Activated CD4-positive, alpha-beta memory T cell treated with anti-CD3 and anti-CD28 coated beads, Interleukin-2, amount 10 ng/mL, durations not matched to agents 7 days and 5 days (primary cell): ENCODE measurements at regions not wholly inside any gene's neighbourhood (a gene's known extent, or its start where the extent isn't known, plus 50 kb on each side); places are given as distances from the start of the nearest gene placed in this dataset.

Source experiments
- CTCF ChIA-PET: fragments of 350-600 bp; sonication (Branson Sonifier 250); formaldehyde crosslinking; loops from one replicate; lab custom pipeline; 2021; ENCODE audit warnings: antibody characterized with exemption, inconsistent platforms; lab: Charles Lee
- POLR2A ChIA-PET: fragments of 350-600 bp; sonication (Branson Sonifier 250); formaldehyde crosslinking; loops from one replicate; lab custom pipeline; 2021; ENCODE audit warnings: antibody characterized with exemption; lab: Charles Lee
- DNase-seq: peaks from one replicate; pipeline ENCODE4 v3.0.0-alpha.2; 2020
- H3K27ac Mint-ChIP-seq: one replicate; pipeline ENCODE4 v1.8.0; 2021; ENCODE audit warnings: mild to moderate bottlenecking, mixed read lengths
- H3K27me3 Mint-ChIP-seq: one replicate; pipeline ENCODE4 v1.8.0; 2021; ENCODE audit warnings: mixed read lengths
- H3K36me3 Mint-ChIP-seq: one replicate; pipeline ENCODE4 v1.8.0; 2021; ENCODE audit warnings: low read depth, mixed read lengths
- H3K4me1 Mint-ChIP-seq: one replicate; pipeline ENCODE4 v1.8.0; 2021; ENCODE audit warnings: mixed read lengths
- H3K4me3 Mint-ChIP-seq: one replicate; pipeline ENCODE4 v1.8.0; 2021; ENCODE audit warnings: mild to moderate bottlenecking, mixed read lengths
- H3K9me3 Mint-ChIP-seq: one replicate; pipeline ENCODE4 v1.8.0; 2021; ENCODE audit warnings: mixed read lengths

DNA sequence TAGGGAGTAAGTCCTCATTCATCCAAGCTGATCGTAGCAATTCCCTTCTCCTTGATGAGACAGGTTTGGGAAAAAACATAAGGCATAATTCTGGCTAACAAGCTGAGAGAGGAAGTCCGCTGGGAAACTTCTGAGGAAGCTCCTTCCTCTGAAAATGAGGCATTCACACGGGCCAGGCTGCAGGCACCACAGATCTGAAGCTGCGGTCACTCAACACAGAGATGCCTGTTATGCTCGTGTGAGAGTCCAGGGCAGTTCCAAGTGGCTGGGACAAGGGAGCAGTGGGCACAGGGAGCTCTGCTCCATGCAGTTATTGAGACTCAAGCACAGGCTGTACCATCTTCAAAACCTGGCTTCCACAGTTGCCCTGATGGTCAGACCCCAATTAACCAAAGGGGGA is 200.9 kb upstream of the ID2 start:
- Mint-ChIP-seq H3K27ac (peak overlapping the region; percentile 73), H3K4me1 (peaks cover 92% of the 10 kb centered on the region), H3K36me3 (peaks cover 19% of the 10 kb centered on the region), H3K4me3 (no peak overlapping the region), H3K9me3 (no peaks in the 10 kb centered on the region), H3K27me3 (no peaks in the 10 kb centered on the region)
- ChIA-PET POLR2A (interaction anchor here (0.9 to 4.3 kb wide), 13 partner anchors 9 to 756 kb away, joined by 3 to 31 read pairs (median 5); partner anchors contain the start of gene ID2), CTCF (interaction anchor here (2.0 to 2.3 kb wide), 2 partner anchors 9 to 63 kb away, joined by 13 to 19 read pairs; no protein-coding TSS in a partner anchor)
- DNase-seq: no peak

DNA sequence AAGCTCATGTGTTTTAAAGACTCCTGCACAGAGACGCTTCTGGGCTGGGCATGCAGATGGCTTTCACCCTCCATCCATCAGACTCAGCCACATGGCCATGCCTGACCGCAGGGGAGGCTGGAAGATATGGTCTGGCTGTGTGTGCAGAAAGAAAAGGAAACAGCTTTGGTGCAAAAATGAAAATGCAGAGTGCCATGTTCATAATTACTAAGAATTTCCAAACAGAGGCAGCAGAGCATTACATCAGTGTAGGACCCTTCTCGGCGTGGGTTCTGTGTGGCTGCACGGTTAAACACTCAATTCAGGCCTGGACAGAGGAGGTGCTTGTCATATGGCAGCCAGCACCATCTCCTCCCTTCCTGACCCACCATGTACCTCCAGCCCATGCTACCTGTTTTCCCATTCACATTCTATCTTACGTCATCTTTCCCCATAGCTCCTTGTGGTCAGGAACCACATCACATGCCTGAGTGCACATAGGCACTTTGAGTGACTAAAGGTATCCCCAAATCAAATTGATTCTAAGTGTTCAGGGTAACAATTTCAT is 200.3 kb upstream of the ID2 start:
- peak; percentile 52 for DNase-seq
- ChIA-PET CTCF (interaction anchor here (2.0 to 2.3 kb wide), 2 partner anchors 10 to 63 kb away, joined by 13 to 19 read pairs; no protein-coding TSS in a partner anchor), POLR2A (interaction anchor here (0.8 to 4.3 kb wide), 16 partner anchors 10 to 756 kb away, joined by 3 to 31 read pairs (median 4); partner anchors contain the start of gene ID2)
- Mint-ChIP-seq H3K36me3 (peaks cover 20% of the 10 kb centered on the region), H3K4me1 (peaks cover 93% of the 10 kb centered on the region), H3K9me3 (no peaks in the 10 kb centered on the region), H3K27me3 (no peaks in the 10 kb centered on the region), H3K27ac (peak overlapping the region; percentile 73), H3K4me3 (peak overlapping the region; percentile 4)

DNA sequence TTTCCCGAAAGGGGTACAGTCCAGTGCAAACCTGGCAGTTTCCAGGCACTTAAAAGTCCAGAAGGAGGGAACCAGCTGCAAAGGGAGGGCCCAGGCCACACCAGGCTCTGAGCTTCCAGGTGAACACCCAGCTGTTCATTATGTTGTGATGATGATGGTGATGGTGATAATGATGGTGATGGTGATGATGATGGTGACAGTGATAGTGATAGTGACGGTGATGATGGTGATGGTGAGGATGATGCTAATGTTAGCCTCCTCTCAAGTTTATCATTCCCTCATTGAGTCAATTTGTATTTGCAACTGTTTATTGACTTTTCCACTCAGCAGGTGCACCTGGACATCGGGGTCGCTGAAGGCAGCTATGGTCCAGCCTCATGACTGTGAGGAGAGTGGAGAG is 199.4 kb upstream of the ID2 start:
- no peaks in the 10 kb centered on the region for H3K27me3 Mint-ChIP-seq
- H3K27ac Mint-ChIP-seq: peak overlapping the region; percentile 73
- CTCF ChIA-PET: interaction anchor here (2.0 to 2.3 kb wide), 2 partner anchors 10 to 62 kb away, joined by 13 to 19 read pairs; no protein-coding TSS in a partner anchor
- no peak overlapping the region for H3K4me3 Mint-ChIP-seq
- H3K9me3 Mint-ChIP-seq: no peaks in the 10 kb centered on the region
- POLR2A ChIA-PET: interaction anchor here (0.8 to 4.3 kb wide), 9 partner anchors 11 to 757 kb away, joined by 3 to 31 read pairs (median 8); partner anchors contain the start of gene ID2
- peaks cover 24% of the 10 kb centered on the region for H3K36me3 Mint-ChIP-seq
- no peak for DNase-seq
- H3K4me1 Mint-ChIP-seq: peaks cover 93% of the 10 kb centered on the region

DNA sequence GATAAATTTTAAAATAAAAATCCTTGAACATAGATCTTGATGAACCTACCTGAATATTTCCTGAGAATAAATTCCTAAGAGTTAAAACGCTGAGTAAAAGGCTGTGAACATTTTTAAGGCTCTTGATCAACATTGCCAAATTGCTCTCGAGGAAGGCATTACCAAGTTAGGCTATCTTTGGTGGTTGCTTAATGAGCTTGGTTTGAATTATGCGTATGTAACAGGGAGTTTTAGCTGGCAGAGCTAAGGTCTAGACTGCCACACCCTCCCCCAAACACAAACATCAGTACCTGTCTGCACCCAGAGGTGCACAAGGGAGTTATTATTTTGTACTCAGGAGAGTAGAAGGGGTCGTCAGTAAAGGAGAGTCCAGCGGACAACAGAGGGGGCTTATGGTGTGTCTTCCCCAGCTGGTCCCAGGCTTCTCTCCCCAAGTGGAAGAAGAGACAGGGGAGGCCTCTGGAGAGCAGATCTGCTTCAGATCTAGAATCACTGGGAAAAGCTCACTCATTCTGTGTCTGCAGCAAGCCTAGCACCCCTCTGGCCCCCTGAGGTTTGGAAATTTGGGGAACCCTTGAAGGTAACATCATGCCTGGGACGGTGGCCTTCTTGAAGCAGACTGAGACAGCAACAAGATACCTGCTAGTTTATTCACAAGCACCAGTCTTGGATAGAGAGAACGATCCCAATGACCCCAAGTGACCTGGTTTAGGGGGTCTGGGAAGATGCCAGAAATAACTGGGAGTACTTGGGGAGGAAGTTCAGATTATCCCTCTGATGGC is 197.2 kb upstream of the ID2 start:
- Mint-ChIP-seq H3K36me3 (peaks cover 31% of the 10 kb centered on the region), H3K4me3 (peak overlapping the region; percentile 81), H3K27ac (peak overlapping the region; percentile 61), H3K27me3 (no peaks in the 10 kb centered on the region), H3K9me3 (no peaks in the 10 kb centered on the region), H3K4me1 (peaks cover 93% of the 10 kb centered on the region)
- ChIA-PET CTCF (interaction anchor here (0.5 to 2.5 kb wide), 2 partner anchors 60 to 476 kb away, joined by 4 to 9 read pairs; no protein-coding TSS in a partner anchor), POLR2A (interaction anchor here (1.2 to 6.0 kb wide), 6 partner anchors 9 to 200 kb away, joined by 4 to 54 read pairs (median 7); partner anchors contain the start of gene ID2)
- DNase-seq: no peak

DNA sequence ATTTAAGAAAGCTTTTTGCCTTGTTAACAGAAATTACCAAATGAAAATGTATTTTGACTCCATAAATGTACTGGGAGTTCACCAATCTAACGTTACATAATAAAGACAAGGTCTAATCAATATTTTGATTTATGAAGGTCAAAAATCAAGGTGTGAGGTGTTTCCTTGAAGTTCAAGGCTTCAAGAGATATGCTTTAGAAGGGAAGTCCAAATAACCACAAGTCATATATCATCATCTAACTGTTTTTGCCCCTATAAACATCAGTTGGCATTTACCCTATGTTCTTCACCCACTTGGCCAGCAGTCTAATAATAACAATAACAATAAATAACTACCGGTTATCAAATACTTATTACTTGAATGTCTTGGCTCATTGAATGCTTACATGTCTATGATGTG is 196.1 kb upstream of the ID2 start:
- ChIA-PET CTCF (interaction anchor here (2.5 kb wide), 1 partner anchor 59 kb away, joined by 9 read pairs; no protein-coding TSS in a partner anchor), POLR2A (interaction anchor here (1.5 to 6.0 kb wide), 5 partner anchors 13 to 199 kb away, joined by 5 to 54 read pairs (median 8); partner anchors contain the start of gene ID2)
- no peaks in the 10 kb centered on the region for H3K9me3 Mint-ChIP-seq
- no peak for DNase-seq
- H3K4me1 Mint-ChIP-seq: peaks cover 93% of the 10 kb centered on the region
- H3K4me3 Mint-ChIP-seq: peak overlapping the region; percentile 81
- H3K36me3 Mint-ChIP-seq: peaks cover 27% of the 10 kb centered on the region
- no peaks in the 10 kb centered on the region for H3K27me3 Mint-ChIP-seq
- peak overlapping the region; percentile 84 for H3K27ac Mint-ChIP-seq

DNA sequence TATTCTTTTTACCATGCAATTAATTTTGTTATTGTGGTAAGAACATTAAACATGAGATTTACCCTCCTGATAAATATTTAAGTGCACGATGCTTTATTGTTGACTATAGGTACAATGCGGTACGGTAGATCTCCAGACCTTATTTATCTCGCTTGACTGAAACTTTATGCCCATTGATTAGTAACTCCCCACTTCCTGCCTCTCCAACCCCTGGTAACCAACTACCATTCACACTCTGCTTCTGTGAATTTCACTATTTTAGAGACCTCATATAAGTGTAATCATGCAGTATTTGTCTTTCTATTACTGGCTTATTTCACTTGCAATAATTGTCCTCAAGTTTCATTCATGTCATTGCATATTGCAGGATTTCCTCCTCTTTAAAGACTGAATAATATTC is 195.7 kb upstream of the ID2 start:
- no peak for DNase-seq
- H3K27me3 Mint-ChIP-seq: no peaks in the 10 kb centered on the region
- CTCF ChIA-PET: interaction anchor here (2.5 kb wide), 1 partner anchor 58 kb away, joined by 9 read pairs; no protein-coding TSS in a partner anchor
- POLR2A ChIA-PET: interaction anchor here (2.0 to 6.0 kb wide), 4 partner anchors 12 to 196 kb away, joined by 12 to 54 read pairs (median 42); partner anchors contain the start of gene ID2
- H3K9me3 Mint-ChIP-seq: no peaks in the 10 kb centered on the region
- H3K27ac Mint-ChIP-seq: peak overlapping the region; percentile 84
- H3K36me3 Mint-ChIP-seq: peaks cover 27% of the 10 kb centered on the region
- peaks cover 91% of the 10 kb centered on the region for H3K4me1 Mint-ChIP-seq
- peak overlapping the region; percentile 81 for H3K4me3 Mint-ChIP-seq

DNA sequence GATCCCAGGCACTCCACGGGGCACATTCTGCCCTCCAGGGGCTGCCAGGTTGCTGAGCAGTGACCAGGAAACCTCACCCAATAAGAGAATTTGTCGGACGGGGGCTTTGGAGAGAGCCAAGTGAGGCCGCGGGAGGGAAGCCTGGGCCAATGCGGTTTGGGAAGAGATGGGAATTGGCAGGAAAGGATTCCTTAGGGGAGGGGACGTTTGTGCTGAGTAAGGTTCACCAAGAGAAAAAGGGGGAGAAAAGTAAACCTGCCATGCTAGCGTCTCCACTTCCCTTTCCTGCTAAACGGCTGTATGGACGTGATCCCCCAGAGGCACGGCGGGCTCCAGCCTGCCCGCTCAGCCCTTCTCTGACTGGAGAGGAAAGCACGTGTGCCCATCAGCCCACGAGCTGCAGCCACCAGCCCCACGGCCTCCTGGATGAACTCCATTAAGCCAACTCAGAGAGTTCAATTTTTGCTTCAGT is 194.4 kb upstream of the ID2 start:
- peak overlapping the region; percentile 81 for H3K4me3 Mint-ChIP-seq
- POLR2A ChIA-PET: interaction anchor here (0.7 to 6.0 kb wide), 13 partner anchors 10 to 1037 kb away, joined by 3 to 54 read pairs (median 6); partner anchors contain the start of gene ID2
- no peaks in the 10 kb centered on the region for H3K27me3 Mint-ChIP-seq
- peak overlapping the region; percentile 84 for H3K27ac Mint-ChIP-seq
- H3K4me1 Mint-ChIP-seq: peaks cover 85% of the 10 kb centered on the region
- CTCF ChIA-PET: interaction anchor here (1.2 to 1.4 kb wide), 2 partner anchors 27 to 173 kb away, joined by 3 to 4 read pairs; no protein-coding TSS in a partner anchor
- H3K9me3 Mint-ChIP-seq: no peaks in the 10 kb centered on the region
- DNase-seq: peak; percentile 41
- peaks cover 23% of the 10 kb centered on the region for H3K36me3 Mint-ChIP-seq

DNA sequence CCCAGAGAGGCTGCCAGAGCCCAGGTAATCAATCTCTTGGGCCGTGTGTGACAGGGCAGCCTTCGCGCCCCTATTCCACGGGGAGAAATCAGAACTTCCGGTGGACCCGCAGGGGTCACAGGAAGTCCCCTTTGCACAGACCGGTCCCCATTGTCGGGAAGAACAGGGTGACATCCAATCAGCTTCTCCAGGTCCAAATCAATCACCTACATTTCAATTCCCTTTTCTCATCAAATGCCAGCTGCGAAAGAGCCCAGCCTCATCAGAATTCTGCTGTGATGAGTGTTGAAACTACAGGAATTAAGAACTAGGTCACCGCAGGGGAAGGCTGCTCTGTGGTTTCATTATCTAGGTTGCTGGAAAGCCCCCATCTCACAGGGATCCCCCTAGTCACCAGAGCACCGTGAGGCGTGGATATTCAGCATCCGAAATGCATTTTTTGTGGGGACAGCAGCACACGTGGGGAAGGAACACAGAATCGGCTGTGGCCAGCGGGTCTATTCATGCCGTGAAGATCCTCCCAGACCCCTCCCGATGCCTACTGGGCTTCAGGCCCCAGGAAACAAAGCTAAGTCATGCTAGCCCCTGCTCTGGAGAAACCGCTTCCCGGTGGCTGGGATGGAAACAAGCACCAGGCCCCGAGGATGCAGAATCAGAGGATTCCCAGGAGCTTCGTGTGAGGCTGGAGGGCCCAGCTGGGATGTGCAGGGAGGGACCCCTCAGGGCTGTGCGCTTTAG is 193.7 kb upstream of the ID2 start:
- no peaks in the 10 kb centered on the region for H3K27me3 Mint-ChIP-seq

DNA sequence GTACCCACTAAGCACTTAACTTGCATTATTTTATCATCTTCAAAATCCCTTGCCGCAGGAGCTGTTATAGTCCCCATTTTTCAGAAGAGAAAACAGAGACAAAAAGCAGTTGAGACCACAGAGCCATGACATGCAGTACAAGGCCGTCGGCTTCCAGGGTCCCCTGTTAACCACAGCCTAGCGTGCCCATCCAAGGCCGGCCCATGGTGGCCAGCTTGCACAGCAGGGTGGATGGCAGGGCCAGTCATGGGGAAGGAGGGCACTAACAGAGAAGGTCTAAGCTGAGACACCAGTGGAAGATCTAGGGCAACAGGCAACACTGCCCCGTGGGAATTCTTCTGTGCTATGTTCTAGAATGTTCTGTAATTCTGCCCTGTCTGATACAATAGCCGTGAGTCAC is 192.6 kb upstream of the ID2 start:
- ChIA-PET CTCF (interaction anchor here (0.9 to 1.5 kb wide), 4 partner anchors 11 to 56 kb away, joined by 3 to 9 read pairs (median 4); no protein-coding TSS in a partner anchor), POLR2A (interaction anchor here (1.0 to 6.0 kb wide), 16 partner anchors 8 to 764 kb away, joined by 3 to 54 read pairs (median 4); partner anchors contain the start of gene ID2)
- Mint-ChIP-seq H3K27ac (peak overlapping the region; percentile 84), H3K4me1 (peaks cover 71% of the 10 kb centered on the region), H3K27me3 (no peaks in the 10 kb centered on the region), H3K9me3 (no peaks in the 10 kb centered on the region), H3K4me3 (peak overlapping the region; percentile 81), H3K36me3 (peaks cover 13% of the 10 kb centered on the region)
- DNase-seq: no peak

More for the DNA sequence above, 193.7 kb upstream of the ID2 start:
- Mint-ChIP-seq H3K27ac (peak overlapping the region; percentile 84), H3K4me3 (peak overlapping the region; percentile 81), H3K9me3 (no peaks in the 10 kb centered on the region), H3K4me1 (peaks cover 78% of the 10 kb centered on the region), H3K36me3 (peaks cover 16% of the 10 kb centered on the region)
- POLR2A ChIA-PET: interaction anchor here (0.7 to 6.0 kb wide), 19 partner anchors 9 to 763 kb away, joined by 3 to 54 read pairs (median 5); partner anchors contain the start of gene ID2
- CTCF ChIA-PET: interaction anchor here (0.8 to 1.5 kb wide), 5 partner anchors 13 to 174 kb away, joined by 3 to 9 read pairs (median 3); no protein-coding TSS in a partner anchor
- DNase-seq: peak; percentile 70

DNA sequence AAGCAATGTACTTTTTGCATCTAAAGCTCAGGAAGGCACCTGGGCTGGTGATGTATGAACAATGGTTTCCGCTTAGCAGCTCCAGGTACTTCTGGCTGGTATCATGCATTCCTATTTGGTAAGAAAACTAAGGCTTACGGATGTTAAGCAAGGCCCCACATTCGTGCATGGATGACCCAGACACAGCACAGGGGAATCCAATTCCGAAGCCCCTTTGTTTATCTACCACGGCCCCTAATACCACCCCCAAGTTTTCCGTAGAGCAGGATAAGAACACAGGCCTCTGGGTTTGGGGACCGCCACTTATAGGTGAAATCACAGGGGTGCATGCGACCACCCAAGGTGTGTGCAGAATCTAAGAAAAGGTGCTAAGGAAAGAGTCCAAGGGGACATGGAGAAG is 192.1 kb upstream of the ID2 start:
- ChIA-PET POLR2A (interaction anchor here (1.1 to 6.0 kb wide), 9 partner anchors 13 to 192 kb away, joined by 3 to 54 read pairs (median 6); partner anchors contain the start of gene ID2), CTCF (interaction anchor here (0.9 to 1.0 kb wide), 2 partner anchors 12 to 25 kb away, joined by 3 to 4 read pairs; no protein-coding TSS in a partner anchor)
- H3K27me3 Mint-ChIP-seq: no peaks in the 10 kb centered on the region
- H3K4me3 Mint-ChIP-seq: no peak overlapping the region
- peaks cover 67% of the 10 kb centered on the region for H3K4me1 Mint-ChIP-seq
- DNase-seq: no peak
- H3K36me3 Mint-ChIP-seq: peaks cover 13% of the 10 kb centered on the region
- H3K9me3 Mint-ChIP-seq: no peaks in the 10 kb centered on the region
- peak overlapping the region; percentile 84 for H3K27ac Mint-ChIP-seq

DNA sequence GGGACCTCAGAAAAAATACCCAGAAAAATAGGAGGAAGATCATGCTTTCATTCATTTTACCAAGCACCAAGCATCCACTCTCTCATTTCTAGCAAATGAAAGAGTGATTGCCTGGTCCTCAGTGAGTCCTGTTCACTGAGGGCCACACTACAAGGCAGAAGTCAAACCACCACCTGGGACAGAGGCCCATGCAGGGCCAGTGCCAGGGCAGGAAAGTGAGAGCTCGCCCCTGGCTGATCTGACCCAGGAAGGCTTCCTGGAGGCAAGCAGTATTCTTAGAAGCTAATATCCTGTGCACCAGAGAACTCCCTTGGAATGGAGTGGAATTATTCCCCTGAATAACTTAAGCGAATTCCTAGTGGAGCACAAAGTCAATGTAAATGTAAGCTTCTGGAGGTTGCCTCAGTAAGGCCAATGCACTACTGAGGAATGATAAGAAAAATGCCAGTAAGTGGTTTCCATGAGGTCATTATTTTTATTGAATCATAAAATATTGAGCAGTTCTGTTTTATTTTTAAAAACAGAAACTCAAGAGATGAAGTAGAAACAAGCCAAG is 191.6 kb upstream of the ID2 start:
- CTCF ChIA-PET: no interaction called here
- peak overlapping the region; percentile 48 for H3K27ac Mint-ChIP-seq
- no peaks in the 10 kb centered on the region for H3K9me3 Mint-ChIP-seq
- H3K4me1 Mint-ChIP-seq: peaks cover 62% of the 10 kb centered on the region
- no peak overlapping the region for H3K4me3 Mint-ChIP-seq
- no peak for DNase-seq
- peaks cover 13% of the 10 kb centered on the region for H3K36me3 Mint-ChIP-seq
- H3K27me3 Mint-ChIP-seq: no peaks in the 10 kb centered on the region
- POLR2A ChIA-PET: interaction anchor here (3.9 to 6.0 kb wide), 4 partner anchors 16 to 191 kb away, joined by 40 to 54 read pairs (median 44); partner anchors contain the start of gene ID2
